Smooth muscle cell of the brain vasculature (primary cell): ENCODE measurements at regions not wholly inside any gene's neighbourhood (a gene's known extent, or its start where the extent isn't known, plus 50 kb on each side); places are given as distances from the start of the nearest gene placed in this dataset.
"Not testable (repeated sequence)": the region's sequence is repeated elsewhere in the genome, so short reads cannot be mapped to it uniquely, and the experiment has no call there.

ENCODE experiments used
- DNase-seq: peaks from one replicate; pipeline ENCODE4 v3.0.0-alpha.2; 2012; ENCODE audit warnings: low read depth, low spot score

GRCh38 chr13:78868991-78869390, 210.0 kb upstream of the OBI1 start:
- no peak for DNase-seq

- no peak for DNase-seq
Observed at GRCh38 chr13:78867655-78868054, 208.7 kb upstream of the OBI1 start.

- DNase-seq = not testable (repeated sequence)
Observed at GRCh38 chr13:78866076-78866475, 207.1 kb upstream of the OBI1 start.

- DNase-seq = no peak
Observed at GRCh38 chr13:78862446-78862845, 203.5 kb upstream of the OBI1 start.

- DNase-seq = no peak
Observed at GRCh38 chr13:78852709-78853108, 193.8 kb upstream of the OBI1 start.

GRCh38 chr13:78845656-78846365, 186.9 kb upstream of the OBI1 start:
- no peak for DNase-seq

GRCh38 chr13:78844106-78844505, 185.2 kb upstream of the OBI1 start:
- no peak for DNase-seq

GRCh38 chr13:78841358-78841963, 182.5 kb upstream of the OBI1 start:
- DNase-seq = no peak

GRCh38 chr13:78836238-78836784, 177.4 kb upstream of the OBI1 start:
- no peak for DNase-seq

GRCh38 chr13:78832461-78832860, 173.5 kb upstream of the OBI1 start:
- no peak for DNase-seq

- DNase-seq = no peak
Observed at GRCh38 chr13:78830508-78830907, 171.6 kb upstream of the OBI1 start.

GRCh38 chr13:78829821-78830220, 170.9 kb upstream of the OBI1 start:
- no peak for DNase-seq

GRCh38 chr13:78827471-78827870, 168.5 kb upstream of the OBI1 start:
- no peak for DNase-seq

GRCh38 chr13:78826936-78827335, 168.0 kb upstream of the OBI1 start:
- DNase-seq = no peak

- no peak for DNase-seq
Observed at GRCh38 chr13:78826312-78826711, 167.4 kb upstream of the OBI1 start.

GRCh38 chr13:78820541-78820940, 161.6 kb upstream of the OBI1 start:
- DNase-seq = no peak

GRCh38 chr13:78816592-78816991, 157.6 kb upstream of the OBI1 start:
- DNase-seq = no peak

- no peak for DNase-seq
Observed at GRCh38 chr13:78816154-78816553, 157.2 kb upstream of the OBI1 start.

- no peak for DNase-seq
Observed at GRCh38 chr13:78806457-78806856, 147.5 kb upstream of the OBI1 start.

- DNase-seq = no peak
Observed at GRCh38 chr13:78802912-78803311, 144.0 kb upstream of the OBI1 start.

GRCh38 chr13:78787190-78787589, 128.2 kb upstream of the OBI1 start:
- no peak for DNase-seq

GRCh38 chr13:78786459-78786858, 127.5 kb upstream of the OBI1 start:
- DNase-seq = no peak

- no peak for DNase-seq
Observed at GRCh38 chr13:78785764-78786163, 126.8 kb upstream of the OBI1 start.
